ENCODE measurements at regions not wholly inside any gene's neighbourhood (a gene's known extent, or its start where the extent isn't known, plus 50 kb on each side); places are given as distances from the start of the nearest gene placed in this dataset.
"Not testable (repeated sequence)": the region's sequence is repeated elsewhere in the genome, so short reads cannot be mapped to it uniquely, and the experiment has no call there.

DNA sequence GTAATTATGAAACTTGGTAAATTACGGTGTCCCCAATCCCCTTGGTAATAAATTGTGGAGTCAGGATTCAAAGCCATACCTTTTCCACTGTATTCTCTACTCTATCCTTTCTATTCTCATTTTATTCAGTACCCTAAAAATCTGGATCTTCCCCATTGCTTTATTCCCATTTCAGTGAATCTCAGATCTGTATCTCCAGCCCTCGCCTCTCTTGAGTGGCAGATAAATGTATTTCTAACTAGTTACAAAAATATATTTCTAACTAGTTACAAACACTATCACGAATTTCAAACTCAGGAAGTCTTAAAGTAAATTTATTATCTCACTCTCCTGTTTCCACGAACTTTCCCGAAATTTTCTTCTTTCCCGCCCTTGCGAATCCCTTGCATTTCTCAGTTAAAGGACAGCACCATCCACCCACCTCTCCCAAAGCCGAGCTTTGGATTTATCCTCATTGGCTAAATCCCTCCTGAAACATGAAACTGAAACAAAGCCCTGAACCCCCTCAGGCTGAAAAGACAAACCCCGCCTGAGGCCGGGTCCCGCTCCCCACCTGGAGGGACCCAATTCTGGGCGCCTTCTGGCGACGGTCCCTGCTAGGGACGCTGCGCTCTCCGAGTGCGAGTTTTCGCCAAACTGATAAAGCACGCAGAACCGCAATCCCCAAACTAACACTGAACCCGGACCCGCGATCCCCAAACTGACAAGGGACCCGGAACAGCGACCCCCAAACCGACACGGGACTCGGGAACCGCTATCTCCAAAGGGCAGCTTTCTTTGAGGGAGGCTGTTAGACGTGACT lies 164.3 kb upstream of the PABPC3 start:
- no peak for DNase-seq

DNA sequence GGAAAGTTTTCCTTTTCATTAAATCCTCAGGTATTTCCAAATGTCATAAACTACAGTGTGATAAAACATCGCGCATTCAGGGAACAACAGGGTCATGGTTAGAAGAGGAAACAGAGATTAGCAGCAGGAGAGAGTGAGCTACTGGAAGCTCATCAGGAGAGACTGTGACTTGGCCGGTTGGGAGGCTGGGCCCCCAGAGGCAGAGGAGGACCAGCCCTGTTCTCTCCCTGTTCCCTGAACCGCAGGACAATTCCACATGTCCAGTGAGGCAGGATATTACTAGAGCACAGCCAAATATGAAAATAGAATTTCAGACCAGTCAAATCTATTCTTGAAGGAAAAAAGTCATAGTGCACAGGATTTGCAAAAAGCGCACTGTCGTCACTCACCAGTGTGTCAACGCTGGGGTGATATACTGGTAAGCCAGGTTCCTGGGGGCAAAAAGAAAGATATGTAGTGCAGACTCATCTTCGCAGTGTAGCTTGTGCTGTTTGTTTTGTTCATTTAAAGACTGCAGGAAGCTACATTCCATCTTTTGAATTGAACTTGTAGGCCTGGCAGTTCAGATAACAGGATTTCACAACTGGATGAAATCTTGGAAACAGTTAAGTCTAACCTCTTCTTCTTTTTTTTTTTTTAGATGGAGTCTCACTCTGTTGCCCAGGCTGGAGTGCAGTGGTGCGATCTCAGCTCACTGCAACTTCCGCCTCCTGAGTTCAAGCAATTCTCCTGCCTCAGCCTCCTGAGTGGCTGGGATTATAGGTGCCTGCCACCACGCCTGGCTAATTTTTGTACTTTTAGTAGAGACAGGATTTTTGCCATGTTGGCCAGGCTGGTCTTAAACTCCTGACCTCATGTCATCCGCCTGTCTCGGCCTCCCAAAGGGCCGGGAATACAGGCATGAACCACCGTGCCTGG lies 162.6 kb upstream of the PABPC3 start:
- DNase-seq: not testable (repeated sequence)

DNA sequence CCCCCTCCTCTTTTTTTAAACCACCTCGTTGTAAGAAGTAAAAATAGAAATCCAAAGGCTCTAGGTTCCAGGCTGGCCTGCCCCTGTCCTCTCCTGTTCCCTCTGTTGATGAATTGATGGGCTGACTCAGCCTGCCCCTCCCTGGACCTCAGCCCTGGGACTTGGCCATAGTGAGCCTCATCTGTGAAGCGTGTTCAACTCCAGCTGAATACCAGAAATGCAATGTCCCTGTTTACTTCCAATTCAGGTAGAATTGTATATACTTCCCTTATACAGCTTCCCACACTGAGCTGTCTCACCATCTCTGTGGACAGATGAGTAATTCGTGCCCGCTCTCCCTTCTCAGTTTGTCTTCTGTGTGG lies 161.9 kb upstream of the PABPC3 start:
- not testable (repeated sequence) for DNase-seq

GRCh38 chr13:24938966-24939365 lies 157.0 kb upstream of the PABPC3 start:
- no peak for DNase-seq

DNA sequence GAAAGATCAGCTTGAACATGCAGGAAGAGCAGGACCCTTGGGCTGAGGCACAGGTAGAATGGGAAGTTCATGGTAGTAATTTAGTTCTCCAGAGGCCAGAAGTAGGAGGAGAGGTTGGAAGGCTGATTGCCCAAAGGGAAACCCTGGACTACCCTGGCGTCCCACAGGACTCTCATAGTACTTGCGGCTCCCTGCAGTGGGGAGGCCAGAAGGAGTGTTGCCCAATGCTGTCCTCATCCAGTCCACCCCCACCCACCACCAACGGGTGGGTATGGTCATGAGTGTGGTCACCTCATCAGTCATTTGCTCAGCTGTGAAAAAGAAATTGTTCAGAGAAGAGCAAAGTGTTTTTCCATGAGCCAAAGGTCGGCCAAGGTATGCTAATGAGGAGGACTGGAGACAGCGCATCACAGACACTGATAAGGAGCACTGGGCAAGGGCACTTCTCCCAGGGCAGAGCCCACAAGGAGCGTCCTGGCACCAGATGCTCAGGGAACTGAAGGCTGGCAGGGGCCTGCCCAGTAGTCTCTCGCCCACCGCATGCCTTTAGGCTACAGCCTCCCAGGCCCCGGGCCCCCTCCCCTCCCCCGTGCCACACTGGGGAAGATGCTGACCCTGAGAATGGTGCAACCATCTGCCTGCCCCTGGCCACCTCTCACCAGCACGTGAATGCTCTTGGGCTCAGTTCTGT lies 154.8 kb upstream of the PABPC3 start:
- not testable (repeated sequence) for DNase-seq

DNA sequence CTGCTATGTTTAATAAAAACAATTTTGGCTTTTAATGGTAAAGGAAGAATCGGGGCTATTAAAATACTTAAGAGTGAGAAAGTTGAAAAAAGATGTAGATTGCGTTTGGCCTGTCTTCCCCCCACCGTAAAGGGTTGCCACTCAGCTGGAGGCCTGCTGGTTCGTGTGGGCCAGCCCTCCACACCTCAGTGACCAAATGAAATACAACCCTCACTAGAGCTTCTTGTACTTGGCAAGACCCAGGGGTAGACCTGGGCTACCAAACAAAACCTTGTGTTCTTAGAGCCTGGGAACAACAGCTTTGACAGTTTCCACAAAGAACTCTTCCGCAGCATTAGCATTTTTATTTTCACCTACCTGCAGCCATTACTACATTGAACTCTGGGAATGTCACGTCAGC lies 152.8 kb upstream of the PABPC3 start:
- no peak for DNase-seq

- DNase-seq: not testable (repeated sequence)
Observed at GRCh38 chr13:24944073-24944472, 151.9 kb upstream of the PABPC3 start.

DNA sequence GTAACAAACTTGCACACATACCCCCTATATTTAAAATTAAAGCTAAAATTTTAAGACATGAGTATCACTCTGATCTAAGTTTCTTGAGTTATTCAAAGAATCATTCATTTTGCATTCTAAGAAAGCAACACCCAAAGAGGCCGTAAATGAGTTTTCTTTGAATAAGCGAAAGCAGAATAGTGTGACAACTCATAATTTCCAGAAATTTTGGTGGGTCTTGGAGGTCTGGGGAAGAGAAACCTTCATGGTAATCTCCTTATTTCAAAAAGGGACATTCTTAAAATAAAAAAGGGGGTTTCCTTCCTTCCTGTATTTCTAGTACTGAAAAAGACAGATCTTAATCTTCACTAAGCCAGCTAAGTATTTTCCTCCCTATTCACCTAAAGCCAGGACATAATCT lies 147.0 kb upstream of the PABPC3 start:
- DNase-seq: peak; percentile 44

DNA sequence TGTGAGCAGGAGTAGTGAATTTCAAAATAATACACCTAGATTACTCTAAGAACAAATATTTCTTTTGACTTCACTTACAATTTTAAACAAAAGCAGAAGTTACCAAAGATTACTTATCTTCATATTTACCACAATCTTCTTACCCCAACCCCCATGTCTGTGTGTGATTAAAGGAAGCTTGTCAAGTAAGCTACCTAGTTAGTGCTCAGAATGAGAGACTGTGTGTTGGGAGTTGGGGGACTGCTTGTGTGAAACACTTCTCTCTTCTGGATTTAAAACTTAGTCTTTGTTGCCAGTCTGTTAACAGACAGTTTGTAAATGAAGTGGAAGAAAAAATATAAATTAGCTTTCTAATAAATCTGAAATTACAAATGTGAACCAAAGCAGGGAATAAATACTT lies 145.3 kb upstream of the PABPC3 start:
- DNase-seq: not testable (repeated sequence)

GRCh38 chr13:24967970-24968369 lies 128.0 kb upstream of the PABPC3 start:
- not testable (repeated sequence) for DNase-seq

GRCh38 chr13:24968416-24968815 lies 127.5 kb upstream of the PABPC3 start:
- peak; percentile 25 for DNase-seq

GRCh38 chr13:24973102-24973501 lies 122.8 kb upstream of the PABPC3 start:
- DNase-seq: not testable (repeated sequence)

GRCh38 chr13:24981181-24981803 lies 114.6 kb upstream of the PABPC3 start:
- not testable (repeated sequence) for DNase-seq

DNA sequence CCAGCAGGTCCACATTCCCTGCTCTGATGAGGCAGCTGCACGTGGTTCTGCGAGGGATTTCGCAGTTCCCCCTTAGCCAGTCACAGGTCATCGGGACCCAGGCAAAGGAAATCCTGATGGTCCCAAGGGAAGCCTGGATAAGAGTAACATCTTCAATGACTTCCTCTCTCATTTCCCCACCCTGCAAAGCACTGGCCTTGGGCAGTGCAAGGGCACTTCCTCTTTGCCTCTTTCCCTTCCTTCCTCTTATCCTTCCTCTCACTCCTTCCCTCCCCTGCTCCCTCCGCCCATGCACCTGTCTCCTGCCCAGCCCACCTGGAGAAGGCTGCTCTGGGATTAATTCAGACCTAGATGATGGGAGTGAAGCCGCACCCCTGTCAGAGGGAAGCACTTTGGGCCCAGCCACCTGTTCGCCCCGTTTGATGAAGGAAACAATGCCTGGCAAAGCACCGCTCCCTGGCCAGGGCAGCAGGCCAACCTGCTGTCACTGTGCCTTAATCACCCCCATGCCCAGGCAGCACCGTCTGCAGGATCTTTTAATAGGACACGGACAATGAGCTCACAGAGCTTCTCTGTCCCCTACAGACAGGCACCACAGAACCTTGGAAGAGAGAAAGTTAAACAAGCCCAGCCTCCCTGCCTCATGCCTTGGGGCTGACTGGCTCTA lies 113.5 kb upstream of the PABPC3 start:
- no peak for DNase-seq

DNA sequence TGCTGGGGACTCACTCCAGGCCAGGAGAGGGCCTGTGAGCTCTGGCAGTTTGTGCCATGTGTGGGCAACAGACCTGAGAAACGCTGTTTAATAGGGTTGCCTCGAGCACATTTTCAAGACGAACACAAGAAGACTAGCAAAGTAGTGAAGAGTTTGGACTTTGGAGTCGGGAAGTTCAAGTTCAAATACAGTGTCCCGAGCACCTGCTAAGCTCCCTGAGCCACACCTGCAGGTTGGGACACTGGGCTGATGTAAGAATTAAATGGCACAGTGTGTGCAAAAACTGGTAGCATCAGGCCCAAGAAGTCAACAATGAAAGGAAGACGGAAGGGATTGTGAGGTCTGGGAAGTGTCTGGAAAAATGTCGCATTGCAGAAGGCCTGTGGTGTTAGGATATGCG lies 112.8 kb upstream of the PABPC3 start:
- DNase-seq: no peak

DNA sequence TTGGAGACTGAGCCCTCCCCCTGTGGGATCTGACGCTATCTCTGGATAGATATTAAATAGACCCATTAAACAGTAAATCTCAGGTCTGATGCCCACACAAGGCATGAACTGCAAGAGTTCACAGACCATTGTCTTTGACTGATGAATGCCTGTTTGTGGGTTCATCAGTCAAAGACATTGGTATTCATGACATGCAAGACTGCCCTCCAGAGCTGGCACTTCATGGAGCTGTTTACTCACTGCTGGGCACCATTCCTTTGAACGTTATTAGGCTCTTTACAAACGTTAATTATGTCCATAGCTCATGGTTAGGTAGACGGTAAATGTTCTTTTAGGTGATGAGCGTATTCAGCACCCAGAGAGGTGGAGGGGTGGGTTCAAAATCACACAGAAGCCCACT lies 111.8 kb upstream of the PABPC3 start:
- no peak for DNase-seq

- no peak for DNase-seq
Observed at GRCh38 chr13:24985107-24985506, 110.8 kb upstream of the PABPC3 start.

DNA sequence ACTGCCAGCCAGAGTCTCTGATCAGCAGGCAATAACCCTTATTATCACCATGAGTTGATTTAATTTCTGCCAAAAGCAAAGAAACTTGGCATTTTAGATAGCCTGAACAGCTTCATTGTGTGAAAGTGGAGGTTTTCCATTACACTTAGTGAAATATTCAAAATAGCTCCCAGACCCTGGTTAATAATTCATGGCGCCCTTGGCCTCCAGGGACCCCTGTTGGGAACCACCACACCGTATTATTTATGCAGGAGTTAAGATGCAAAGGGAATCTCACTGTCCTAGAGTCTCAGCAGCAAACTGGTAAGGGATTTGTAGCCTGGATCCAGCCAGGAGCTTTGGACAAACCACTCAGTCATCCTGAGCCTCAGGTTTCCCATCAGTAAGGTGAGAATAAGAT lies 110.0 kb upstream of the PABPC3 start:
- no peak for DNase-seq

DNA sequence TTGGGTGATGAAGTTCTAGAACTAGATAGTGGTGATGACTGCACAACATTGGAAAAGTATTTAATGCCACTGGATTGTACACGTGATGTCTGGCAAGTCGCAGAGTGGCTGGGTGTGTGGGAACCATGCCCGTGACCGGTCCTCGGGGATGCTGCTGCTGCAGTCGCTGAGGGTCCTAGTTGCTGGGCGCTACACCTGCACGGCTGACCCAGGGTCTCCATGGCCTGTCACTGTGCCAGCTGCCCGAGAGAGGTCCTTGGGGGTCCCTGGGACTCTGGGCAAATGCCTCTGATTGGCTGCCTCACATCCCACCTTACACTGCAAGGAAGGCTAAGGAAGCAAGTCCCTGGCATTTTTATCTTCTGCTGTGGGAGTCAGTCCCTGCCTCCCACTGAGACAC lies 109.1 kb upstream of the PABPC3 start:
- DNase-seq: no peak

- DNase-seq: not testable (repeated sequence)
Observed at GRCh38 chr13:24989959-24990358, 106.0 kb upstream of the PABPC3 start.

GRCh38 chr13:24992946-24993345 lies 103.0 kb upstream of the PABPC3 start:
- DNase-seq: not testable (repeated sequence)

- peak; percentile 80 for DNase-seq
Observed at GRCh38 chr13:24995225-24995804, 100.6 kb upstream of the PABPC3 start.

Measured in activated CD4-positive, alpha-beta T cell treated with anti-CD3 and anti-CD28 coated beads, Interleukin-2, amount 50 U/mL, for 16 hours (primary cell).